ENCODE measurements at regions not wholly inside any gene's neighbourhood (a gene's known extent, or its start where the extent isn't known, plus 50 kb on each side); places are given as distances from the start of the nearest gene placed in this dataset.

GRCh38 chr10:21314906-21315644 is 210.4 kb downstream of the SKIDA1 start:
- TF ChIP-seq CTCF (IDR thresholded peaks at IDR 0.05) (no peak), POLR2A (IDR thresholded peaks at IDR 0.05) (no peak)

Measured in Peyer's patch (tissue), 4 donors.